ENCODE measurements at regions not wholly inside any gene's neighbourhood (a gene's known extent, or its start where the extent isn't known, plus 50 kb on each side); places are given as distances from the start of the nearest gene placed in this dataset.

- TF ChIP-seq, protein P1, sequence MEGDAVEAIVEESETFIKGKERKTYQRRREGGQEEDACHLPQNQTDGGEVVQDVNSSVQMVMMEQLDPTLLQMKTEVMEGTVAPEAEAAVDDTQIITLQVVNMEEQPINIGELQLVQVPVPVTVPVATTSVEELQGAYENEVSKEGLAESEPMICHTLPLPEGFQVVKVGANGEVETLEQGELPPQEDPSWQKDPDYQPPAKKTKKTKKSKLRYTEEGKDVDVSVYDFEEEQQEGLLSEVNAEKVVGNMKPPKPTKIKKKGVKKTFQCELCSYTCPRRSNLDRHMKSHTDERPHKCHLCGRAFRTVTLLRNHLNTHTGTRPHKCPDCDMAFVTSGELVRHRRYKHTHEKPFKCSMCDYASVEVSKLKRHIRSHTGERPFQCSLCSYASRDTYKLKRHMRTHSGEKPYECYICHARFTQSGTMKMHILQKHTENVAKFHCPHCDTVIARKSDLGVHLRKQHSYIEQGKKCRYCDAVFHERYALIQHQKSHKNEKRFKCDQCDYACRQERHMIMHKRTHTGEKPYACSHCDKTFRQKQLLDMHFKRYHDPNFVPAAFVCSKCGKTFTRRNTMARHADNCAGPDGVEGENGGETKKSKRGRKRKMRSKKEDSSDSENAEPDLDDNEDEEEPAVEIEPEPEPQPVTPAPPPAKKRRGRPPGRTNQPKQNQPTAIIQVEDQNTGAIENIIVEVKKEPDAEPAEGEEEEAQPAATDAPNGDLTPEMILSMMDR (IDR thresholded peaks at IDR 0.05): no peak
- no peak for TF ChIP-seq POLR2A (IDR thresholded peaks at IDR 0.05)
Observed at GRCh38 chr16:60087530-60087929, 1353.4 kb upstream of the GOT2 start.

All from lower leg skin (tissue), 3 donors.